Astrocyte (in vitro differentiated cells and primary cell): ENCODE measurements at regions not wholly inside any gene's neighbourhood (a gene's known extent, or its start where the extent isn't known, plus 50 kb on each side); places are given as distances from the start of the nearest gene placed in this dataset.

Experiments used
- CTCF ChIP-seq: IDR thresholded peaks from 2 replicates; pipeline ENCODE4 v1.5.1; 2011; ENCODE audit warnings: low read depth, mild to moderate bottlenecking, inconsistent platforms, low read length, moderate library complexity; ENCODE audit not compliant: insufficient read depth
- EZH2 ChIP-seq: IDR thresholded peaks from 2 replicates; pipeline ENCODE4 v1.6.1; 2012; ENCODE audit warnings: mild to moderate bottlenecking, low read length, inconsistent platforms; ENCODE audit not compliant: insufficient read depth

GRCh38 chr12:46110223-46110611 lies 119.8 kb upstream of the SCAF11 start:
- TF ChIP-seq CTCF (no peak), EZH2 (no peak)
